Panc1 (cell line): ENCODE measurements at regions not wholly inside any gene's neighbourhood (a gene's known extent, or its start where the extent isn't known, plus 50 kb on each side); places are given as distances from the start of the nearest gene placed in this dataset.

Source experiments
- ATAC-seq: fragments of 200-7000 bp; cut with Tn5 transposase; 2 replicates; pipeline ENCODE4 v1.9.1; 2020; ENCODE audit warnings: mild to moderate bottlenecking, moderate library complexity
- BruUV-seq: library from RNA; stranded (reverse); fragments of 400-500 nt; replicated peaks from 2 replicates; lab custom pipeline; 2021; lab: Mats Ljungman, UMichigan
- CTCF ChIA-PET: fragments of 300-600 bp; sonication (Branson Sonifier 250); formaldehyde crosslinking; loops from one replicate; lab custom pipeline; 2022; ENCODE audit warnings: antibody characterized with exemption; lab: Charles Lee
- POLR2A ChIA-PET: fragments of 300-600 bp; sonication (Branson Sonifier 250); formaldehyde crosslinking; loops from one replicate; lab custom pipeline; 2022; ENCODE audit warnings: antibody characterized with exemption; lab: Charles Lee
- DNase-seq: peaks from one replicate; pipeline ENCODE4 v3.0.0-alpha.2; 2010; ENCODE audit warnings: low read depth, low spot score
- H3K27ac ChIP-seq: 2 replicates; pipeline ENCODE4 v1.5.1; 2011; ENCODE audit warnings: mild to moderate bottlenecking, low read length, inconsistent platforms
- H3K27me3 ChIP-seq: fragments of 200-500 bp; sonication (Bioruptor generic); 2 replicates; pipeline ENCODE4 v1.6.0; 2014; ENCODE audit warnings: low read length, inconsistent platforms; ENCODE audit not compliant: control insufficient read depth, insufficient read depth
- H3K36me3 ChIP-seq: fragments of 200-500 bp; sonication (Bioruptor generic); 2 replicates; pipeline ENCODE4 v1.5.1; 2014; ENCODE audit warnings: inconsistent platforms, mild to moderate bottlenecking, low read length, moderate library complexity; ENCODE audit not compliant: control insufficient read depth, insufficient read depth
- H3K4me1 ChIP-seq: 2 replicates; pipeline ENCODE4 v1.5.1; 2011; ENCODE audit warnings: inconsistent platforms, mild to moderate bottlenecking, low read length, moderate library complexity; ENCODE audit not compliant: control insufficient read depth, insufficient read depth
- H3K4me3 ChIP-seq, 2 experiments: 2 replicates each; pipeline ENCODE4 v1.5.1; 2011 to 2012; ENCODE audit warnings: low read depth in 2 of 2, low read length in 2 of 2, mild to moderate bottlenecking in 2 of 2, inconsistent platforms in 1 of 2, moderate library complexity in 1 of 2
- H3K9me3 ChIP-seq: fragments of 200-500 bp; sonication (Bioruptor generic); 2 replicates; pipeline ENCODE4 v1.5.1; 2014; ENCODE audit warnings: low read depth, mild to moderate bottlenecking, inconsistent platforms, low read length, moderate library complexity; ENCODE audit not compliant: control insufficient read depth, insufficient read depth
- CTCF ChIP-seq: fragments of 450-650 bp; IDR thresholded peaks from 2 replicates; pipeline ENCODE4 v1.5.1; 2017; ENCODE audit warnings: mild to moderate bottlenecking
- POLR2AphosphoS5 ChIP-seq: IDR thresholded peaks from 2 replicates; pipeline ENCODE4 v1.6.1; 2012; ENCODE audit warnings: mild to moderate bottlenecking, low read depth, low read length, moderate library complexity
- REST ChIP-seq, 2 experiments: IDR thresholded peaks; 2 replicates each; pipeline ENCODE4 v1.6.1; 2011 to 2012; ENCODE audit warnings: low read depth in 2 of 2, control low read depth in 1 of 2, low read length in 1 of 2, mild to moderate bottlenecking in 1 of 2, moderate library complexity in 1 of 2; ENCODE audit not compliant: insufficient read depth in 1 of 2
- SIN3A ChIP-seq: IDR thresholded peaks from 2 replicates; pipeline ENCODE4 v1.6.1; 2012; ENCODE audit warnings: low read depth, mild to moderate bottlenecking, low read length, moderate library complexity, borderline replicate concordance; ENCODE audit not compliant: insufficient read depth
- TCF7L2 ChIP-seq: IDR thresholded peaks from 2 replicates; pipeline ENCODE4 v1.6.1; 2011; ENCODE audit warnings: mild to moderate bottlenecking, low read depth, low read length, inconsistent platforms
- in situ Hi-C: cut with HindIII; loops from 2 replicates; pipeline ENCODE4 v1.10.0; 2016; ENCODE audit warnings: low sequenced_read_pairs, low pct_unique_long_range_greater_than_20kb
- intact Hi-C: fragments of 100-400 bp; cut with micrococcal nuclease; formaldehyde crosslinking; loops from one replicate; pipeline ENCODE4 v1.10.0; 2022; ENCODE audit not compliant: unreplicated experiment

GRCh38 chr6:160927416-160927815 lies 64.2 kb upstream of the MAP3K4 start:
- no peaks in the 10 kb centered on the region for H3K9me3 ChIP-seq
- no peak overlapping the region for H3K4me3 ChIP-seq
- TF ChIP-seq CTCF, result no peak
- TF ChIP-seq REST (IDR thresholded peaks at IDR 0.05; ENCODE audit: insufficient read depth in 1 of 2, low read depth in 2 of 2, low read length in 1 of 2), result no peak
- TF ChIP-seq POLR2AphosphoS5, result no peak
- TF ChIP-seq SIN3A, result no peak
- no peak for DNase-seq
- no peak overlapping the region for H3K27ac ChIP-seq
- intact Hi-C loops, result no loop called here
- peaks cover 4% of the 10 kb centered on the region; the same call in 1 of the 2 replicates for H3K4me1 ChIP-seq
- BruUV-seq, result no TSS peak
- CTCF ChIA-PET, result no interaction called here
- no peaks in the 10 kb centered on the region for H3K36me3 ChIP-seq
- in situ Hi-C loops, result no loop called here
- H3K27me3 ChIP-seq, result no peaks in the 10 kb centered on the region
- ATAC-seq, result no peak
- POLR2A ChIA-PET, result interaction anchor here (0.6 kb wide), 1 partner anchor 75 kb away, joined by 3 read pairs; no protein-coding TSS in a partner anchor

GRCh38 chr6:160929361-160929760 lies 62.2 kb upstream of the MAP3K4 start:
- DNase-seq (no peak), ATAC-seq (no peak)
- TF ChIP-seq SIN3A (no peak), CTCF (no peak), REST (IDR thresholded peaks at IDR 0.05; ENCODE audit: insufficient read depth in 1 of 2, low read depth in 2 of 2, low read length in 1 of 2) (no peak), POLR2AphosphoS5 (no peak), TCF7L2 (no peak)
- Histone ChIP-seq H3K4me1 (peaks cover 4% of the 10 kb centered on the region; the same call in 1 of the 2 replicates), H3K27ac (no peak overlapping the region), H3K27me3 (no peaks in the 10 kb centered on the region), H3K4me3 (no peak overlapping the region), H3K9me3 (no peaks in the 10 kb centered on the region), H3K36me3 (no peaks in the 10 kb centered on the region)
- intact Hi-C loops (no loop called here), in situ Hi-C loops (no loop called here)
- no TSS peak for BruUV-seq
- ChIA-PET POLR2A (no interaction called here), CTCF (no interaction called here)
